ENCODE measurements at regions not wholly inside any gene's neighbourhood (a gene's known extent, or its start where the extent isn't known, plus 50 kb on each side); places are given as distances from the start of the nearest gene placed in this dataset.

DNA sequence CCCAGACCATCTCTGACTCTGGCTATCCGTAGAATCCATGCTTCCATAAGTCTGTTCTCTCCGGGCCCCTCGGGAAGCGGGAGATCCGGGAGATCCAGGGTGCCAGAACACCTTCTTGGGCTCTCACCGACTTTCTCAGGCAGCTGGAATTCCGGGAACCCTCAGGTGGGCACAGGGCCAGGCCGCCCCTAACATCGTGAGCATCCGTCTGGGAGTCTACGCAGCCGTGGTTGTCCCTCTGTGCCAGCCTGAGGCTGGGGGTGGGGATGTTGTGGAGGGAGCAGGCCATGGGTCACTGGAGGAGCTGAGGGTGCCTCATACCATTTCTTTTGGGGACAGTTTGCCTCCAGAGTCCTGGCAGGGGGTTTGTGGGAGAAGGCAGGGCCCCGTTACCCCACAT lies 92.3 kb upstream of the COL5A1 start:
- TF ChIP-seq, protein P1, sequence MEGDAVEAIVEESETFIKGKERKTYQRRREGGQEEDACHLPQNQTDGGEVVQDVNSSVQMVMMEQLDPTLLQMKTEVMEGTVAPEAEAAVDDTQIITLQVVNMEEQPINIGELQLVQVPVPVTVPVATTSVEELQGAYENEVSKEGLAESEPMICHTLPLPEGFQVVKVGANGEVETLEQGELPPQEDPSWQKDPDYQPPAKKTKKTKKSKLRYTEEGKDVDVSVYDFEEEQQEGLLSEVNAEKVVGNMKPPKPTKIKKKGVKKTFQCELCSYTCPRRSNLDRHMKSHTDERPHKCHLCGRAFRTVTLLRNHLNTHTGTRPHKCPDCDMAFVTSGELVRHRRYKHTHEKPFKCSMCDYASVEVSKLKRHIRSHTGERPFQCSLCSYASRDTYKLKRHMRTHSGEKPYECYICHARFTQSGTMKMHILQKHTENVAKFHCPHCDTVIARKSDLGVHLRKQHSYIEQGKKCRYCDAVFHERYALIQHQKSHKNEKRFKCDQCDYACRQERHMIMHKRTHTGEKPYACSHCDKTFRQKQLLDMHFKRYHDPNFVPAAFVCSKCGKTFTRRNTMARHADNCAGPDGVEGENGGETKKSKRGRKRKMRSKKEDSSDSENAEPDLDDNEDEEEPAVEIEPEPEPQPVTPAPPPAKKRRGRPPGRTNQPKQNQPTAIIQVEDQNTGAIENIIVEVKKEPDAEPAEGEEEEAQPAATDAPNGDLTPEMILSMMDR (conservative IDR thresholded peaks at IDR 0.05; ENCODE audit: low read length), result no peak
- TF ChIP-seq EZH2phosphoT487 (IDR thresholded peaks at IDR 0.05; ENCODE audit: borderline replicate concordance), result no peak
